ENCODE measurements at regions not wholly inside any gene's neighbourhood (a gene's known extent, or its start where the extent isn't known, plus 50 kb on each side); places are given as distances from the start of the nearest gene placed in this dataset.

GRCh38 chr11:95565724-95566141 lies 223.8 kb downstream of the FAM76B start:
- DNase-seq (ENCODE audit: low spot score): peak; percentile 85
- no peak overlapping the region for H3K4me3 Mint-ChIP-seq
- peak overlapping the region; percentile 84 for H3K27ac Mint-ChIP-seq
- peaks cover 35% of the 10 kb centered on the region for H3K4me1 Mint-ChIP-seq
- H3K27me3 ChIP-seq: no peaks in the 10 kb centered on the region
- peaks cover 27% of the 10 kb centered on the region for H3K4me1 ChIP-seq
- H4K20me1 ChIP-seq (ENCODE audit: low read depth): no peaks in the 10 kb centered on the region
- H3K9me3 Mint-ChIP-seq: peaks cover 14% of the 10 kb centered on the region
- H3K79me2 ChIP-seq (ENCODE audit: low read depth): no peaks in the 10 kb centered on the region
- peak overlapping the region; percentile 40 for H3K27ac ChIP-seq
- no peak overlapping the region for H3K4me3 ChIP-seq
- no peak overlapping the region for H3K9ac ChIP-seq
- peak overlapping the region; percentile 47 for H3K4me2 ChIP-seq
- H3F3A ChIP-seq (ENCODE audit: low read depth): peaks cover 13% of the 10 kb centered on the region
- peak; percentile 80 for TF ChIP-seq EZH2phosphoT487 (IDR thresholded peaks at IDR 0.05)
- no peak for TF ChIP-seq CTCF (IDR thresholded peaks at IDR 0.05)
- H3K36me3 Mint-ChIP-seq: peaks cover 2% of the 10 kb centered on the region
- H2AFZ ChIP-seq (replicated peaks): no peak overlapping the region
- H3K9me3 ChIP-seq (ENCODE audit: low read depth): no peaks in the 10 kb centered on the region
- no peaks in the 10 kb centered on the region for H3K36me3 ChIP-seq
- H3K27me3 Mint-ChIP-seq (ENCODE audit: insufficient read depth, low read depth): peaks cover 7% of the 10 kb centered on the region

- no peak overlapping the region for H2AFZ ChIP-seq (replicated peaks)
- no peak for TF ChIP-seq EZH2 (IDR thresholded peaks at IDR 0.05)
- TF ChIP-seq CTCF (IDR thresholded peaks at IDR 0.05): no peak
- TF ChIP-seq EZH2phosphoT487 (IDR thresholded peaks at IDR 0.05): no peak
- peaks cover 13% of the 10 kb centered on the region for H3F3A ChIP-seq (ENCODE audit: low read depth)
- H3K4me1 Mint-ChIP-seq: peaks cover 33% of the 10 kb centered on the region
- H3K27me3 Mint-ChIP-seq (ENCODE audit: insufficient read depth, low read depth): peaks cover 4% of the 10 kb centered on the region
- H3K9me3 Mint-ChIP-seq: peaks cover 7% of the 10 kb centered on the region
- H4K20me1 ChIP-seq (ENCODE audit: low read depth): no peaks in the 10 kb centered on the region
- H3K27me3 ChIP-seq: no peaks in the 10 kb centered on the region
- H3K36me3 Mint-ChIP-seq: peaks cover 5% of the 10 kb centered on the region
- H3K36me3 ChIP-seq: no peaks in the 10 kb centered on the region
- DNase-seq (ENCODE audit: low spot score): no peak
- H3K27ac ChIP-seq: no peak overlapping the region
- H3K4me2 ChIP-seq: no peak overlapping the region
- no peak overlapping the region for H3K9ac ChIP-seq
- H3K4me3 ChIP-seq: no peak overlapping the region
- H3K4me1 ChIP-seq: peaks cover 25% of the 10 kb centered on the region
- no peaks in the 10 kb centered on the region for H3K79me2 ChIP-seq (ENCODE audit: low read depth)
- H3K4me3 Mint-ChIP-seq: no peak overlapping the region
- no peaks in the 10 kb centered on the region for H3K9me3 ChIP-seq (ENCODE audit: low read depth)
- no peak overlapping the region for H3K27ac Mint-ChIP-seq
Measured at GRCh38 chr11:95563859-95564258, 225.7 kb downstream of the FAM76B start.

GRCh38 chr11:95563173-95563572 lies 226.4 kb downstream of the FAM76B start:
- Mint-ChIP-seq H3K27ac (no peak overlapping the region), H3K36me3 (peaks cover 5% of the 10 kb centered on the region), H3K4me3 (no peak overlapping the region), H3K4me1 (peaks cover 33% of the 10 kb centered on the region), H3K27me3 (ENCODE audit: insufficient read depth, low read depth) (peaks cover 7% of the 10 kb centered on the region), H3K9me3 (peaks cover 4% of the 10 kb centered on the region)
- Histone ChIP-seq H3F3A (ENCODE audit: low read depth) (peaks cover 13% of the 10 kb centered on the region), H3K4me1 (peaks cover 25% of the 10 kb centered on the region), H3K27me3 (no peaks in the 10 kb centered on the region), H3K36me3 (no peaks in the 10 kb centered on the region), H4K20me1 (ENCODE audit: low read depth) (no peaks in the 10 kb centered on the region), H3K9ac (no peak overlapping the region), H3K27ac (no peak overlapping the region), H3K4me3 (no peak overlapping the region), H3K79me2 (ENCODE audit: low read depth) (no peaks in the 10 kb centered on the region), H2AFZ (replicated peaks) (no peak overlapping the region), H3K9me3 (ENCODE audit: low read depth) (no peaks in the 10 kb centered on the region), H3K4me2 (no peak overlapping the region)
- no peak for DNase-seq (ENCODE audit: low spot score)
- no peak for TF ChIP-seq EZH2 (IDR thresholded peaks at IDR 0.05)
- no peak for TF ChIP-seq EZH2phosphoT487 (IDR thresholded peaks at IDR 0.05)
- TF ChIP-seq CTCF (IDR thresholded peaks at IDR 0.05): no peak
